Lower lobe of right lung (tissue), 2 donors: ENCODE measurements at regions not wholly inside any gene's neighbourhood (a gene's known extent, or its start where the extent isn't known, plus 50 kb on each side); places are given as distances from the start of the nearest gene placed in this dataset.

Experiments
- ATAC-seq, 2 donors: fragments of 200-7000 bp; cut with Tn5 transposase; one replicate each; pipeline ENCODE4 v1.9.1; 2020 to 2022; ENCODE audit warnings: mild to moderate bottlenecking in 2 of 2, moderate library complexity in 2 of 2
- DNase-seq: peaks from one replicate; pipeline ENCODE4 v3.0.0-alpha.2; 2020
- H3K27ac ChIP-seq: fragments of 200-600 bp; one replicate; pipeline ENCODE4 v1.8.0; 2022
- H3K27me3 ChIP-seq: fragments of 200-600 bp; one replicate; pipeline ENCODE4 v1.8.0; 2022; ENCODE audit warnings: low read depth
- H3K36me3 ChIP-seq: fragments of 200-600 bp; one replicate; pipeline ENCODE4 v1.8.0; 2022; ENCODE audit warnings: mild to moderate bottlenecking
- H3K4me1 ChIP-seq: fragments of 200-600 bp; one replicate; pipeline ENCODE4 v1.8.0; 2022
- H3K4me3 ChIP-seq: fragments of 200-600 bp; one replicate; pipeline ENCODE4 v1.8.0; 2022; ENCODE audit warnings: mild to moderate bottlenecking
- H3K9me3 ChIP-seq: fragments of 200-600 bp; one replicate; pipeline ENCODE4 v1.8.0; 2022
- intact Hi-C: fragments of 100-400 bp; cut with DNase I; formaldehyde crosslinking; loops from one replicate; pipeline ENCODE4 v1.11.0; 2022
- TF ChIP-seq, protein P1 (sequence below): fragments of 200-600 bp; IDR thresholded peaks from one replicate; pipeline ENCODE4 v1.8.0; 2022; ENCODE audit warnings: antibody characterized with exemption, mild to moderate bottlenecking
- donor health status: DM: no; HTN: yes; CAD: no; lungs with severe emphysema.

DNA sequence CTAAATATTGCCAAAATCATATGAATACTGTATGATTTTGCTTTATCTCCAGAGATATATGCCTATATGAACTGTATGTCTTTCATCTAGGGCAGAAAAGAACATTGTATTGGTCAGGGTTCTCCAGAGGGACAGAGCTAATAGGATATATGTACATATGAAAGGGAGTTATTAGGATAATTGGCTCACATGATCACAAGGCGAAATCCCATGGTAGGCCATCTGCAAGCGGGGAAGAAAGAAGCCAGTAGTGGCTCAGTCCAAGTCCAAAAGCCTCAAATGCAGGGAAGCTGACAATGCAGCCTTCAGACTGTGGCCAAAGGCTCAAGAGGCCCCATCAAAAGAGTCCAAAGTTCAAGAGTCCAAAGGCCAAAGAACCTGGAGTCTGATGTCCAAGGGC, 209.9 kb downstream of the RNF144A start:
- Histone ChIP-seq H3K9me3 (no peaks in the 10 kb centered on the region), H3K27me3 (no peaks in the 10 kb centered on the region), H3K4me1 (no peaks in the 10 kb centered on the region), H3K27ac (no peak overlapping the region), H3K4me3 (no peak overlapping the region), H3K36me3 (no peaks in the 10 kb centered on the region)
- DNase-seq, result no peak
- TF ChIP-seq, protein P1, sequence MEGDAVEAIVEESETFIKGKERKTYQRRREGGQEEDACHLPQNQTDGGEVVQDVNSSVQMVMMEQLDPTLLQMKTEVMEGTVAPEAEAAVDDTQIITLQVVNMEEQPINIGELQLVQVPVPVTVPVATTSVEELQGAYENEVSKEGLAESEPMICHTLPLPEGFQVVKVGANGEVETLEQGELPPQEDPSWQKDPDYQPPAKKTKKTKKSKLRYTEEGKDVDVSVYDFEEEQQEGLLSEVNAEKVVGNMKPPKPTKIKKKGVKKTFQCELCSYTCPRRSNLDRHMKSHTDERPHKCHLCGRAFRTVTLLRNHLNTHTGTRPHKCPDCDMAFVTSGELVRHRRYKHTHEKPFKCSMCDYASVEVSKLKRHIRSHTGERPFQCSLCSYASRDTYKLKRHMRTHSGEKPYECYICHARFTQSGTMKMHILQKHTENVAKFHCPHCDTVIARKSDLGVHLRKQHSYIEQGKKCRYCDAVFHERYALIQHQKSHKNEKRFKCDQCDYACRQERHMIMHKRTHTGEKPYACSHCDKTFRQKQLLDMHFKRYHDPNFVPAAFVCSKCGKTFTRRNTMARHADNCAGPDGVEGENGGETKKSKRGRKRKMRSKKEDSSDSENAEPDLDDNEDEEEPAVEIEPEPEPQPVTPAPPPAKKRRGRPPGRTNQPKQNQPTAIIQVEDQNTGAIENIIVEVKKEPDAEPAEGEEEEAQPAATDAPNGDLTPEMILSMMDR, result no peak
- ATAC-seq, result no peak
- intact Hi-C loops, result no loop called here

DNA sequence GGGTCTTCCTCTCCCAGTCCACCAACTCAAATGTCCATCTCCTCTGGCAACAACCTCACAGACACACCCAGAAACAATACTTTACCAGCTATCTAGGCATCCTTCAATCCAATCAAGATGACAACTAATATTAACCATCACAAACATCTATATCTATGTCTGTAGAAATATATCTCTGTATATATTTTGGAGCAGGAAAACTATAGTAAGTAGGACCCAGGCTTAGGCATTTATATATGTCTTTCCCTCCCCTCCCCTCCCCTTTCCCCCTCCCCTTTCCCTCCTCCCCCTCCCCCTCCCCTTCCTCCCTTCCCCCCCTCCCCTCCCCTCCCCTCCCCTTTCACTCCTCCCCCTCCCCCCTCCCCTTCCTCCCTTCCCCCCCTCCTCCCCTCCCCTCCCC, 210.5 kb downstream of the RNF144A start:
- intact Hi-C loops, result no loop called here
- H3K27me3 ChIP-seq, result no peaks in the 10 kb centered on the region
- DNase-seq (no peak), ATAC-seq (no peak)
- no peaks in the 10 kb centered on the region for H3K4me1 ChIP-seq
- no peaks in the 10 kb centered on the region for H3K36me3 ChIP-seq
- H3K27ac ChIP-seq, result no peak overlapping the region
- H3K4me3 ChIP-seq, result no peak overlapping the region
- H3K9me3 ChIP-seq, result no peaks in the 10 kb centered on the region
- TF ChIP-seq, protein P1, result no peak

DNA sequence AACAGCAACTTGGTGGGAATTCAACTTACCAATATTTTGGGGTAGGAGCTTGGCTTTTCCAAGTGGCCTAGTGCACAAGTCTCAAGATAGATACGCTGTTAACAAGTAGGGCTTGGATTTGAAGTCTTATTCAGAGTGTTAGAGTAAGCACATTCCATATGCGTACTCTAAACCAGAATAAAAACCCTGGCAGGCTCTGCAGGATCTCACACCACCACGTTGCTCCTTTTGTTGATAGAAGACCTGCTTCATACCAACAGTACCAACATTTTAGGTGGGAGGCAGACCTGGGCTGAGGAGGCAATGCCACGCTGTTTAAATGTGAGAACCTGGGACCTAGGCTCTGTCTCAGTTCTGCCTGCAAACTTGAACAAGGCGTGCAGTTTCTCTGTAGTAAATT, 214.0 kb downstream of the RNF144A start:
- H3K9me3 ChIP-seq, result no peaks in the 10 kb centered on the region
- no peaks in the 10 kb centered on the region for H3K27me3 ChIP-seq
- intact Hi-C loops, result no loop called here
- ATAC-seq (no peak), DNase-seq (no peak)
- H3K36me3 ChIP-seq, result no peaks in the 10 kb centered on the region
- no peaks in the 10 kb centered on the region for H3K4me1 ChIP-seq
- H3K27ac ChIP-seq, result no peak overlapping the region
- TF ChIP-seq, protein P1, result no peak
- no peak overlapping the region for H3K4me3 ChIP-seq

DNA sequence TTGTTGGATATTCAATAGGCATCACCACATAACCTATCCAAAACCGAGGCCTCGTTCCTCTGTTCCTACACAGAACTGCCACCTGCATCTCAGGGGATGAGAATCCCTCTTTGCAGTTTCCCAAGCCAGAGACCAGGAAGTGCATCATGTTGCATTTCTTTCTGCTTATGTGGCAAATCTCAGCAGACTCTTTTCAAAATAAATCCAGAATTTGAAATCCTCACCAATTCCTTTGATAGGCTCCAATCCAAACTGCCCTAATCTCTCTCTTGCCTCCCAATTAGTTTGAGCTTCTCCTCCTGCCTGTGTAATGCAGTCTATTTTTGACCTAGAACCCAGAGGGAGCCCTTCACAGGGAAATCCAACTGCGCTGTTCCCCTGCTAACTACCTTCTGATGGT, 215.5 kb downstream of the RNF144A start:
- Histone ChIP-seq H3K36me3 (no peaks in the 10 kb centered on the region), H3K4me1 (no peaks in the 10 kb centered on the region), H3K27ac (no peak overlapping the region), H3K4me3 (no peak overlapping the region), H3K9me3 (no peaks in the 10 kb centered on the region), H3K27me3 (no peaks in the 10 kb centered on the region)
- intact Hi-C loops, result no loop called here
- TF ChIP-seq, protein P1, result no peak
- ATAC-seq (no peak), DNase-seq (no peak)

DNA sequence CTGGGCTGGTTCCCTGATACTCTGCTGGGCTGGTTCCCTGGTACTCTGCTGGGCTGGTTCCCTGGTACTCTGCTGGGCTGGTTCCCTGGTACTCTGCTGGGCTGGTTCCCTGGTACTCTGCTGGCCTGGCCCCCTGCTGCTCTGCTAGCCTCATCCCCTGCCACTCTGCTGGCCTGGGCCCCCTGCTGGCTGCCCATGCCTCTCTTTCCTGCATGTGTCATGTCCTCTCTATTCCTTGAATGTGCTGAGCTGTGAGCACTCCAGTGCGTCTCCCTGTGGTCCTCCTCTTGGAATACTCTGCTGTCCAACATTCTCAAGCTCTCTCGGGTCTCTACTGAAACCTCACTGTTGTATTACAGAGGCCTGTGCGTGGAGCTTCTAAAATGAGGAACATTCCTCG, 216.3 kb downstream of the RNF144A start:
- Histone ChIP-seq H3K9me3 (no peaks in the 10 kb centered on the region), H3K36me3 (no peaks in the 10 kb centered on the region), H3K27me3 (no peaks in the 10 kb centered on the region), H3K4me1 (no peaks in the 10 kb centered on the region), H3K27ac (no peak overlapping the region), H3K4me3 (no peak overlapping the region)
- TF ChIP-seq, protein P1, result no peak
- intact Hi-C loops, result no loop called here
- no peak for ATAC-seq
- no peak for DNase-seq

DNA sequence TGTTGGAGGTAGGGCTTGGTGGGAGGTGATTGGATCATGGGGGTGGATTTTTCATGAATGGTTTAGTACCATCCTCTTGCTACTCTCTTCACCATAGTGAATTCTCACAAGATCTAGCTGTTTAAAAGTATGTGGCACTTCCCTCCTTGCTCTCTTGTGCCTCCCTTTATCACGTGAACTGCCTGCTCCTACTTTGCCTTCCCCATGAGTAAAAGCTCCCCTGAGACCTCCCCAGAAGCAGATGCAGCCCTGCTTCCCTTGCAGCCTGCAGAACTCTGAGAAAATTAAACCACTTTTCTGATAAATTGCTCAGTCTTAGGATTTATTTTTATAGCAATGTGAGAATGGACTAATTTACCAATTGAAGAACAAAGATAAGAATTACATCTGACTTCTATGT, 223.1 kb downstream of the RNF144A start:
- Histone ChIP-seq H3K4me1 (no peaks in the 10 kb centered on the region), H3K9me3 (no peaks in the 10 kb centered on the region), H3K36me3 (no peaks in the 10 kb centered on the region), H3K27me3 (no peaks in the 10 kb centered on the region), H3K4me3 (no peak overlapping the region), H3K27ac (no peak overlapping the region)
- intact Hi-C loops, result no loop called here
- DNase-seq (no peak), ATAC-seq (no peak)
- TF ChIP-seq, protein P1, result no peak
